ENCODE measurements at regions not wholly inside any gene's neighbourhood (a gene's known extent, or its start where the extent isn't known, plus 50 kb on each side); places are given as distances from the start of the nearest gene placed in this dataset.

DNA sequence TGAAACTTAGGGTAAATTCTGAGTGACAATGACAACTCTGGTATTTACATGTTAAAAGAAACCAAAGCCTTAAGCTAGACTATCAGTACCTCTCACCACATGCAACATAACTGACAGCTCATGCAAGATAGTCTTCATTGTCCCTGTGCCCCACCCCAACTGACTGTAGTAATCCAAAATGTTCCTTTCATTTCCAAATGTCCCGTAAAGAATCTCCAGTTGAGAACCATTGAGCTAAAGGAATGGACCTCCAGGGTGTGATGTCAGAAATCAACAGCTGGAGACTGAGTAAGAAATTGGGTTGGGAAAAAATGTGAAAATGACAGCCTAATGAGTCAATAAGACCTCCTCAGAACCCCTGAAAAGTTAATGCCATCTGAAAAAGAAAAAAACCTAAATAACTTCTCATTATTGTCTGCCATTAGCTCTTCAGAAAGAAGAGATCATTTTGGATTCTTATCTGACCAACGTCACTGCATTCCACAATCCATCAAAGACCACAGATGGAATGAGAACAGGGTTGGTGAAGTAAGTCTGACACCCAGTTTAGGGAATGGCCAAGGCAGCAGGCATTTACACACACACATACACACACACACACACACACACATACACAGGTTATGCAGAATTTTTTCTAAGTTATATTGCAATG is 51.7 kb upstream of the ACVR2A start:
- peak; percentile 27 to 33 for DNase-seq (ENCODE audit: low read depth in 2 of 2)

- no peak for DNase-seq (ENCODE audit: low read depth in 2 of 2)
Measured at GRCh38 chr2:147790580-147790979, 54.2 kb upstream of the ACVR2A start.

GRCh38 chr2:147789720-147790119 is 55.1 kb upstream of the ACVR2A start:
- peak; percentile 13 for DNase-seq (ENCODE audit: low read depth in 2 of 2)

DNA sequence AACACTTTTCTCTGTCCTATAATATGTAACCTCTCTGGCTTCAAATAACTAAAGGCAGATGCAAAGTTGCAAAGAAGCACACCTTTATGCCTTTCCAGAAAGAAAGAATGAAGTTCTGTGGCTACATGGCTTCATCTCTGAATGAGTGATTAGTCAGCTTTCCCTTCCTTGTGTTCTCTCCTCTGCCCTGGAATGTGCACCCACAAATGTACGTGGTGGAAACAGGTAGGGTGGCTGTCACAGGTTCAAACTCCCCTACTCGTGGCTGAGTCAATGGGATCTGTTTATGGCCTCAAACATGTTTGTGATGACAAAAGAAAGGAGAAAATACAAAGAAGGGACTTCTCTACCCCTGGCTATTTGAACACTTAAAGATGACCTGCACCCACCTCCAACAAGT is 55.5 kb upstream of the ACVR2A start:
- no peak for DNase-seq (ENCODE audit: low read depth in 2 of 2)

DNA sequence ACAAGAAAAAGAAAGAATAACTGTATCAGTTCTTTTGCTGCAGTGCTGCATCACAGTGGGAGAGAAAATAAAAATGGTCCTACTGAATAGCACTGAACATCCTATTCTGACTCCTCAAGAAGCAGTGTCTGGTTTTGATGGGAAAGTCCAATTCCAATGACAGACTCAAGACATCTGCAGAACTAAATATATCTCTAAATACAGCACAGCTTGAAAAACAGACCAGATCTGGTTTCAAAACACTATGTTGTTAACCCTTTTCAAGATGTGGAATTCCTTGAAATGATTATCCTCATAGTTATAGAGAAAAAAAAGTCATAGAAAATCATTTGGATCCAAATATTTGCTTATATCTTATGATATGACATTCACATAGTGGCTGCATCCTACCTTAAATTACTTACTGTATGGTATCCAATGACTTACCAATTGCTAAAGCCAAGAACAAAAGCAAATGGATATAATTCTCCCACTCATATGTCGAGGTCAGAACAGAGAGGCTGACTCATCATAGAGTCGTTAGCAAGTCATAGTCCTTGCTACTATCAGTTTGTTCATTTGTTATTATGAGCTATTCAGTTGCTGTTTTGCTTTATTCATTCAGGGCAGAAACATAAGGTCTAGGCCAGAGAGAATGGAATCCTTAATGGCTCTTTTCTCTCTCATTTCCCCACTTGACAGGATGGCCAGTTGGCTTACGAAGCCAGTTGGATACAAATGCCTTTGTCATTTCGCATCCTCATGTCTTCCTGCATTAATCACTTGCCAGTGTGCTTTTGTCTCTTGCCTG is 62.5 kb upstream of the ACVR2A start:
- no peak for DNase-seq (ENCODE audit: low read depth in 2 of 2)

DNA sequence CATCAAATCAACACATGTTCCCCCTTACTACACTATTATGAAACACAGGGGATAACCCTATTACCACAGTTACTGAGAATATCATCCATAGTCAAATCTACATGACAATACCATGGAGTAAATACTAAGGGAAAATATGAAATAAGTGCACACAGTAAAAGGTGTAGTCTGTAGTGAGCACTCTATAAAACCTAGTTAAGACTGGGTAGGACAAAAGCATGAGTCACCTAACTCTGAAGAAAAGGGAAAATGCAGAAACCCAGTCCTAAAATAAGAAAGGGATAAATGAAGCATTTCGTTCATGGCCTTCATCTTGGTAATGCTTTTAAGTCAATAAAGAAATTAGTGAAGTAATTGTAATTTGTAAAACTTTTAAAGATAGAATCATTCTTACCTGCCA is 65.4 kb upstream of the ACVR2A start:
- no peak for DNase-seq (ENCODE audit: low read depth in 2 of 2)

DNA sequence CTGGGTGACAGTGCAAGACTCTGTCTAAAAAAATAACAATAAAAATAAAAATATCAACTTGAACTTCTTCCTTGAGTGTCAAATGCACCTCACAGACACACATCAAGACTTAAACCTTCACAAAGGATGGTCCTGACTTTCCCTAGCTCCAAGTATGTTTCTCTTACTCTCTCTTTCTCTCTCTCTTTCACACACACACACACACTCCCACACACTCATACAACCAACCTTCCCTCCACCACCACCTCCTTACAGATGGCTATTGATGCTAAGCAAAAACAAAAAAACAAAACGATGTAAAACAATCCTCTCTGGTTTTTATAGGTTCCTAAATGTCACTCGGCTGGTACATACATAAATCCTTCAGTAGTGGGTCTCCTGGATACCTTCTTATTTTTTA is 67.4 kb upstream of the ACVR2A start:
- DNase-seq (ENCODE audit: low read depth in 2 of 2) = no peak

- no peak for DNase-seq (ENCODE audit: low read depth in 2 of 2)
Measured at GRCh38 chr2:147774805-147775204, 70.0 kb upstream of the ACVR2A start.

DNA sequence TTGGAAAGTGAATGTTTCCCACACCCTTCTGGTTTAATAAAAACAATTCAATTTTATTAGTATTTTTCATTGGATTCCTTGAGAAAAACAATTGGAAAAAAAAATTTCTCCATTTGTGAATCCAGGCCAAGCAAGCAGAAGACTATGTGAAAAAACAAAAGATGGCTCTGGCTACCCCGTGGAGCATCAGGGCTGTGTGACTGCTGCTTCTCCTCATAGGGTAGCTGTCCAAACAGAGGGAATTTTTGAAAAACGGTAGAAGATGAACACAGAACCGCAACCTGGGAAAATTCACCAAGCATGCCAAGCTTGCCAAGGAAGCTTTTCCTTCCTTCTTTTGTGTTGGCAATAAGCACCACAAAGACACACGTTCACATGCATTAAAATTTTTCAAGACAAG is 71.3 kb upstream of the ACVR2A start:
- DNase-seq (ENCODE audit: low read depth in 2 of 2) = no peak

GRCh38 chr2:147772781-147773180 is 72.0 kb upstream of the ACVR2A start:
- no peak for DNase-seq (ENCODE audit: low read depth in 2 of 2)

GRCh38 chr2:147763861-147764260 is 81.0 kb upstream of the ACVR2A start:
- DNase-seq (ENCODE audit: low read depth in 2 of 2) = no peak

- no peak for DNase-seq (ENCODE audit: low read depth in 2 of 2)
Measured at GRCh38 chr2:147760984-147761383, 83.8 kb upstream of the ACVR2A start.

DNA sequence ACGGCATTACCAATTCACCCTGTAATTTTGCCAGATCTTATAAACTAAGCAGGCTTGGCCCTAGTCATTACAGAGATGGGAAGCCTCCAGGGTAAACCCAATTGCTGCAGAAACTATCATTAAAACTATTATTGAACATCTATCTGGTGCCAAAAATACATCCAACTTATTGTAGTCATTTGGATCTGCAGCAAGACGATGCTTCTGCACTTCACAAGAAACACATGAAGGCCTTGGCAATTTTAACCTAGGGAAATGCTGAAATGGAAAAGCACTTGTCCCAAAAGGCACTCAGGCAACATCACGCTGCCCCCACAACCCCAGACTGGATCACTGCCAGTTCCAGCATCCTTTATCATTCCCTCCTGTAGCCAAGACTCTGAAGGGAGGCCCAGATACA is 85.3 kb upstream of the ACVR2A start:
- DNase-seq (ENCODE audit: low read depth in 2 of 2) = no peak

DNA sequence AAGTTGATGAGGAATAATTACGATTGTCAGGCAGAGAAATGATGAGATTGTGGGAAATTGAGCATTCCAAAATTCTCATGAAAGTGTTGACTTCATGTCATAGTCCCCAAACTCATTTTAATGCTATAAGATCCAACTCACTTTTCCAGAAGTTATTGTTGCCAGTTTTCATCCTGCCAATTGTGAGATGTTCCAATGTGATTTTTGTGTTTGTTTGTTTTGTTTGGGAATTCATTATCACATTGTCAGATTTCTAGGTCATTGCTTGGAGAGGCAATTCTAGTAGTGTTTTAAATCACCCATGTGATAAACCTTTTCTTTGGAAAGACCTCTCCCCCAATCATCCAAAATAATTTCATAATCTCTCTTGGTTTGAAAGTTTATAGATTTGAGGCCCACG is 86.0 kb upstream of the ACVR2A start:
- DNase-seq (ENCODE audit: low read depth in 2 of 2) = no peak

DNA sequence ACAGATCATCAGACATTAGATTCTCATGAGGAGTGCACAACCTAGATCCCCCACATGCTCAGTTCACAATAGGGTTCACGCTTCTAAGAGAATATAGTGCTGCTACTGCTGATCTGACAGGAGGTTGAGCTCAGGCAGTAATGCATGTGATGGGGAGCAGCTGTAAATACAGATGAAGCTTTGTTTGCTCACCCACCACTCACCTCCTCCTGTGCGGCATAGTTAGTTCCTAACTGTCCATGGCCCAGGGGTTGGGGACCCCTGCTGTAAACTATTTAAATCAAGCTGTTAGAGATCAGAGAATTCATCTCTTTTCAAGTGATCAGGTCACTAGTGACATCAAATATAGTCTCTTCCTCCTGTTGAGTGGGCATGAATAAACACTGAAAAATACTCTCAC is 88.8 kb upstream of the ACVR2A start:
- no peak for DNase-seq (ENCODE audit: low read depth in 2 of 2)

DNA sequence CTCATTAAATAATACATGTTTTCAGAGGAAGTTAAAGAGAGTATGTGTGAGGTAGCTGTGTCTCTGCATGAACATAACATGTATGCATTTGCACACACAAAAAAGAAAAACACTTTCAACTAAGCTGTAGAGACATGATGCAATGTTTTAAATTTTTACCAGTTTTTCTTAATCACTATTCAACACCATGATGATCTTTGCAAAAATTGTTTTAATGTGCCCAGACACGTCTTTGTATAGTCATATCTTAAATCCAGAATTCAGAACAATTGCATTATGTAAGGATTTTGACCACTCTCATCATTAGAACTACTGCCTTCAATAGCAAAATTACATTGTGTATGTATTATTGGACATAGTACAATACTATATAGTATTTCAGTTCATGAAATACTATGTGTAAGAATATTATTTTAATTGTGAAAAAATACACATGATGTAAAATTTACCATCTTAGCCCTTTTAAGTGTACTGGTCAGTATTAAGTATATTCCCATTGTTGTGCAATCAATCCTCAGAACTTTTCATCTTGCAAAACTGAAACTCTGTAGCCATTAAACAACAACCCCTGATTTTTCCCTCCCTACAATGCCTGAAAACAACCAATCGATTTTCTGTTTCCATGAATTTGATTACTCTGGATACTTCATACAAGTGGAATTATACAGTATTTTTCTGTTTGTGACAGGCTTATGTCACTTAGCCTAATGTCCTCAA is 104.5 kb upstream of the ACVR2A start:
- no peak for DNase-seq (ENCODE audit: low read depth in 2 of 2)

- DNase-seq (ENCODE audit: low read depth in 2 of 2) = no peak
Measured at GRCh38 chr2:147739508-147739907, 105.3 kb upstream of the ACVR2A start.

GRCh38 chr2:147718831-147719230 is 126.0 kb upstream of the ACVR2A start:
- DNase-seq (ENCODE audit: low read depth in 2 of 2) = no peak

DNA sequence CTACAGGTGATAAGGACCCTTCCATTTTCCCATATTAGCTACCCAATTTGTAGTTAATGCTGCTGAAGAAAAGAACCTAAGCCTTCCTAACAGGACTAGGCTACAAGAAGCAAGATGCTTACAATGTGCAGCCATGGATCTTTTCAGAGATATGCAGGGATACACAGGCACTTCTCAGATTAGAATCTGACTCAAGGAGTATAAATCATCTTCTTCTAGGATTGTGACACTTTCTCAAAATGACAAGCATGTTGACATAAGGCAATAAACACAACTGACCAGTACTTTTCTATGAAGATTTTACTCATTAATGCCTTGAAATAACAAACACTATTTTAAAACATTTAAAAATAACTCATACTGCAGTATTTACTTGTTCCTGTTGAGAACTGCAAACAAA is 127.9 kb upstream of the ACVR2A start:
- DNase-seq (ENCODE audit: low read depth in 2 of 2) = no peak

- DNase-seq (ENCODE audit: low read depth in 2 of 2) = peak in 1 of 2 experiments; percentile 6
Measured at GRCh38 chr2:147715807-147716206, 129.0 kb upstream of the ACVR2A start.

DNA sequence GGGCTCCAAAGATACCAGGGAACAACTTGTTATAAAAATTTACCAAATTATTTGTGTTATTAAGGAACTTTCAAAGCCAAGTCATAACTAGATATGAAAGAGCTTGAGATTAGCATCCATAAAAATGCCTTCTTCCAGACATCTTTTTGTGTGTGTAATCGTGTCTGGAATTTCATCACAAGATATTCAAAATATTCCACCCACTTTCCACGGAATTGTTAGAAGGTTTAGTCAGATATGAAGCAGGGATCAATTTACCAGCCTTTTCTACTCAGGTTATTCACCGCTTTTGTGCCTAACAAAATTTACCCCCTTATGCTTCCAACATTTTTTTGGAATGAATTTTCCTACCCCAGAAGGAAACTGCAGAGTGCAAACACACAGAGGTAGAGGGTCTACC is 130.2 kb upstream of the ACVR2A start:
- no peak for DNase-seq (ENCODE audit: low read depth in 2 of 2)

GRCh38 chr2:147713349-147713748 is 131.5 kb upstream of the ACVR2A start:
- DNase-seq (ENCODE audit: low read depth in 2 of 2) = no peak

DNA sequence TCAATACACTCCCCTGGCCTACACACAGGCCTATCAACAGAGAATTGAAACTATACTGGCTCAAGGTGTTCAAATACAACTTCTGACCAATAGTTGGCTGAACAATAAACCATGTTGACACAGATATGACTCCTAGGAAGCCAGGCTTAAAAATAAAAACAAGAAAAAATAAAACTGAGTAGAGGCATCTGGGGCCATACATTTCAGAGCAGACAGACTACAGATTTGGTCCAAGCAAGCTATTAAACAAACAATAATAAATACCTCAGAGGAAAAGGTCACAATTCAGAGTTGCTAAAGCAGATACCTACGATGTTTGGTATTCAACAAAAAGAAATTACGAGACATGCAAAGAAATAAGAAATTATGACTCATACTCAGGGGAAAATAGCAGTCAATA is 132.8 kb upstream of the ACVR2A start:
- no peak for DNase-seq (ENCODE audit: low read depth in 2 of 2)
